ENCODE measurements at regions not wholly inside any gene's neighbourhood (a gene's known extent, or its start where the extent isn't known, plus 50 kb on each side); places are given as distances from the start of the nearest gene placed in this dataset.

DNA sequence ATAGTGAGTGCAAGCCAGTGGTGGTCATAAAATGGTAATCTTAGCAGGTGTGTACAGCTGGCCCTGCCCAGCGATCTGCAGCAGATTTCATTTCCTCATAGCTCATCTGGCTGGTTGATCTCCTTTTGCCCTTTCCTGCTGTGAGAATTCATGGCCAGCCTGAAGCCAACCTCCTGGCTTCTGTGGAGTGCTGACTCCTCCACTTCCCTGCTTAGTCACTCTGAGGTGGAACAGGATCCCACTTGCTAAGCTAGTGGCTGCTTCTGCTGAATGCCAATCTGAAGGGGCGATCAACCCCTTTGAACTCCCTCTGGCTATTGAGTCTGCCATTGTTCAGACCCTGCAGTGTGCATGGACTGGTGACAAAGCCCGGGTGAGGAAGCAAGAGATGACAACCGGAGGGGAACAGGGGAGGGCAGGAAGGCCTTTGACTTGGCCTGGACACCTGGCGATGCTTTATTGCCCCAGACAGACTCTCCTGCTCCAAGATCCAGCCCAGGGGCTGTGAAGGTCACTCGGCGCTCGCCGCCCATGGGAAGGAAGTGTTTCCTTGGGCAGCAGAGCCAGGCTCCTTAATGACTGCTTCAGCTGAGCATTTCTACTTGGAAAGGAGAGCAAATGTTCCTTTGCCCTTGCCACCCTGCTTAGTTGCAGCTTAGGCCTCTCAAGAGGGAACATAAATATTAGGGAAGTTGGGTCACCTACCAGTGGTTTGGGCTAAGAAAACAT lies 341.1 kb downstream of the ZSWIM6 start:
- DNase-seq (no peak), ATAC-seq (peak; percentile 38 to 70)
- intact Hi-C loops (cut with DNase I) = no loop called here

DNA sequence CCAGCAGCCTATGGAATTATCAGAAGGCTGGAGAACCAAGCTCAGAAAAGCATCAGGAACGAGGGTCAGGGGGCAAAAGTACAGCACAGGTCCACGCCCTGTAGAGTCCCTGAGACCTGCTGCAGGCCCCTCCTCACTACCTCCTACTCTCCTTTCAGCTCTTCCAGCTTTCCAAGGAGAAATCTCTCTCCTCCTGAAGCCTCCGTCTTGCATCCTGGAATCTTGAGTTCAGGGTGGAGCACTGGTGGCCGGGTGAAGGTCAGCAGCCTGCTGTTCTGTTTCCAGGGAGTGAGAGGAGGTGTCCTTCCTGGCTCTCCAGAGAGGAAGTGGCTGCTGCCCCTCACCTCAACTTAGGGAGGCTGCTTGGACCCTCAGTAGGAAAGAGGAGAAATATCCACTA lies 342.3 kb downstream of the ZSWIM6 start:
- intact Hi-C loops (cut with DNase I) = no loop called here
- DNase-seq = no peak
- no peak for ATAC-seq

GRCh38 chr5:61675015-61675692 lies 343.1 kb downstream of the ZSWIM6 start:
- intact Hi-C loops (cut with DNase I) = no loop called here
- no peak for ATAC-seq

DNA sequence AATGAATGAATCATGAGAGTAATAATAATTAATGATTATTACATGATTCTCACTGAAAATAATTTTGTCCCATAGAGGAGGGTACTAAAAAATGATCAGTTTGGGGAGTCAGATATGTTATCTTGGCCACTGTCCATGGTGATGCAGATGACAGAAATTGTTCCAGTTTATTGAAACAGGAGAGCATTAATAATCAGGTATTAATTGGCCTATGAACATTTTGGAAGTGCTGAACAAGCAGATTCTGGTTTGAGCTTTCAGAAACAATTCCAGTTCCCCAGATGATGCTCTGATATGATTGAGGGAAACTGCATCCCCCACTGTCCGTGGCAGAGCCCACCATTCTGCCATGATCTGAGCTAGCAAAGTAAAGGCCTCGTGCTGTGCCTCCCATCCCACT lies 345.2 kb downstream of the ZSWIM6 start:
- intact Hi-C loops (cut with DNase I) = no loop called here
- DNase-seq (no peak), ATAC-seq (no peak)

More at GRCh38 chr5:61675015-61675692, 343.1 kb downstream of the ZSWIM6 start:
- DNase-seq = no peak

DNA sequence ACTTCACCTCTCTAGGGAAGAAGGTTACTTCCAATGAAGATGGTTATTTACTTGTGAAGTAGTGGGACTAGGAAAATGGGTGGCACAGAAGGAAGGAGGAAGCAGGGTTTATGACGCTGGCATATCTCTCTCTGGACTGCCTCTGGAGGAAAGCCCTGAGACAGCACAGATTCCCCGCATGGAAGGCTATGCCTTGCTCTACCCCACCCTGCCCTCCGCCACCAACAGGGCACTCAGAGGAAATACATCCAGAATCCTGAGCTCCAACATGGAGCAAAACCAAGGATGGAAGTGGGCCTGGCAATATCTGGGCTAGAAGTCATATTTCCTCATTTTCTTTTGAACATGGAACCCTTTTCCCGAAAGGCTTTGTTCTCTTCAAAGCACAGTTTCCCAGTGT lies 346.9 kb downstream of the ZSWIM6 start:
- ATAC-seq (no peak), DNase-seq (no peak)
- intact Hi-C loops (cut with DNase I) = no loop called here

DNA sequence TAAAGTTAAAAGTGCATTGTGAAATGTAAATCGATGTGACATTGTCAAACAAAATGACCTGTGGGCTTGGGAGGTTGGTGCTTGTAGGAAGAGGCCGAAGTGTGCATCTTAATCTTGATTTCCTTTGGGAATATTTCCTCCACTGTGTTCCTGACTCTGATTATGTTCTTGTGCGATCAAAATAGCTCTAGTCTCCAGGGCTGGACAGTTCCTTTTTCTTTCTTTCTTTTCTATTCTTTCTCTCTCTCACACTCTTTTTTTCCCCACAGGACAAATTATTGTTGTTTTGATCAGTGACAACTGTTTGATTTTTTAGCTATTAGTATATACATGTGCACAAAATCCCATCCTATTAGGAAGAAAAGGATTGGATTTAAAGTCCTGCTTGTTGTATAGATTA lies 347.5 kb downstream of the ZSWIM6 start:
- ATAC-seq (no peak), DNase-seq (no peak)
- intact Hi-C loops (cut with DNase I) = no loop called here

DNA sequence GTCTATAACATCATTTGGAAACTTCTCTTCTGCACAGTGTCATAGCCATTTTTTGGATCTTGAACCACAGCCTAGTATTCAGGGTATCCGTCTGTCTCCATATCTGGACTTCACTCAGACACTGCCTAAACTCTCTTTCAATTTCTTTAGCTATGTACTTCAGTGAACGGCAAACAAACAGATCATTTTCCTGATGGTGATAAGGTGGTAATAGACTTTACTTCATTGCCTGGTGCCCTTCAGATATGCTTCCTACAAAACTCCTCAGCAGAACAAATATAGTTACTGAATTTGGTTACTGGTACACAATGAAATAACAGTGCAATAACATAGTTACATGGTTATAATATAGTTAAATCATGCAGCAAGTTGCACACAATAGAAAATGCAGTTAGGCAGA lies 348.2 kb downstream of the ZSWIM6 start:
- intact Hi-C loops (cut with DNase I) = no loop called here
- ATAC-seq (no peak), DNase-seq (no peak)

DNA sequence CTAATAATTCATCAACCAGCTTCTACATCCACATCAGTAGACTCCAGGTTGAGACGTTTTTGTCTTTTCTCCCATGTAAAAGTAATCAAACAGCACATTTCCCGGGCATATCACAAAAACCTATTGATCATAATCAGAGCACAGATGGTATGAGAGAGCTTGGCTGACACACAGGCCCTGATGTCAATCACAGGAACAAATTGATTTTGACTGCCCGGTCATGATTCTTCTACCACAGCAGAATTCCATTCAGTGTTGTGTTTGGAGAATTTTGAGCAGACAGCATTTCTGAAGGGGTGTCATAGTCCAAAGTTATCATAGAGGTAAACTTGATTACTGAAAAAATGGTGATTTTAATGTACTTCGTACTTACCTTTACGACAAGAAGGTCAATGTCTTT lies 351.1 kb downstream of the ZSWIM6 start:
- DNase-seq = no peak
- intact Hi-C loops (cut with DNase I) = no loop called here
- no peak for ATAC-seq

GRCh38 chr5:61683926-61684325 lies 351.9 kb downstream of the ZSWIM6 start:
- intact Hi-C loops (cut with DNase I) = no loop called here
- DNase-seq = no peak
- ATAC-seq = no peak

GRCh38 chr5:61686491-61687257 lies 354.6 kb downstream of the ZSWIM6 start:
- no peak for DNase-seq
- ATAC-seq = no peak
- intact Hi-C loops (cut with DNase I) = no loop called here

GRCh38 chr5:61687371-61687770 lies 355.3 kb downstream of the ZSWIM6 start:
- intact Hi-C loops (cut with DNase I) = no loop called here
- DNase-seq (no peak), ATAC-seq (peak in 1 of 2 donors; percentile 47)

GRCh38 chr5:61689153-61689846 lies 357.2 kb downstream of the ZSWIM6 start:
- intact Hi-C loops (cut with DNase I) = no loop called here
- DNase-seq = no peak
- ATAC-seq = no peak

DNA sequence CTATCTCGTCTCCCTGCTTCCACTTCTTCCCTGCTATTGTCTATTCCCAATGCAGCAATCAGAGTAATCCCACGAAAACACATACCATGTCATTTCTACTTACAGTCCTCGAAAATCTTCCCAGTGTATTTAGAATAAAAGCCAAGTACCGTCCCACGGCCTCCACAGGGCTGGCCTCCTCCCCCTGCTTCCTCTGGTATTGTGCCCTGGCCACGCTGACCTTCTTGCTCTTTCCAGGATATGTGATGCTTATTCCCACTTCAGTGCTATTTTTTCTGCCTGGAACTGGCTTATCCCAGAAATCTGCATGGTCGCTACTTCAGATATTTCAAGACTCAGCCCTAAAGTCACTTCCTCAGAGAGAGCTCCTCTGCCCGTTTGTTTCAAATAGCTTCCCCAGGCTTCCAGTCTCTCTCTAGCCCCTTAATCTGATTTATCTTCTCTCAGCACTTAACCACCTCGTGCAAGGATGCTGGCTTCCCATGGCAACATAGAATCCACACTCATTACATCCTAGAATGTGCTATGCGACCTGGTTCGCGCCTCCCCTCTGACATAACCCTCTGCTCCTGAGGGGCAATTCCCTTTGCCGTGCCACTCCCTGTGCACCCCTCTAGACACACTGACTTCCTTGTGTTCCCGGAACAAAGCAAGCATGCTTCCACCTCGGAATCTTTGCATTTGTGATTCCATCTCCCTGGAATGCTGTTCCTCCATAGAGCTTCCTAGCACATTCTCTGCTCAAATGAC lies 365.9 kb downstream of the ZSWIM6 start:
- intact Hi-C loops (cut with DNase I) = no loop called here
- DNase-seq = no peak
- ATAC-seq = no peak

DNA sequence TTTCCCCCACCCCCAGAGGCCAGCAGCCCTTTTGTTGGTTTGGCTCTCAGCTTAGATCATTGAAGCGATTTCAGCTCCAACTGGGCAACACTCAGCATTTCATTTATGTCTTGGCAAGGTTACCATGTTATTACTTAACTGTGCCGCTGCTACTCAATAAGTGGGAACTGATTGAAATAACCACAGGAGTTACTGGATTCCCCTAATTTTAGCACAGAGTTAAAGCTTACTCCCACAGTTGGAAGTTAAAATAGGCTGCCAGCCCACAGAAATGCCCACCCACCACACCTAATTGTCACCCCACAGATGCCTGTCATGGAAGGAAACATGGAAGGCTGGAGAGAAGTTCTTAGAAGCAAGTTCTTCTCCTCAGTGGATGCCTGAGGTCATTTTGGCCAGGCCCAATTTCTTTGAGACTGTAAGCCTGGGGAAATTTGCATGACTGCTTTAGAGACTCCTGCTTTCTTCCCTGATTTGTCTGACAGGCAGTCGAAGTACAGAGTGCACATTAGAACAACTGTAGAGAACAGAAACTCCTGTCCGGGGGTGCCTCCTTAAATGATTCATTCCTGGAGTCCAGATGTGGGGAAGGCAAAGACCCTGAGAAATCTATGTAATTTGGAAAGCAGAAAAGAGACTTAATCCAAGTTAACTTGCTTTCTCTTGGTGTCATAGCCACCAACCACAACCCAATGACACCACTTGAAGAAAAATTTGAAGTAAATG lies 370.0 kb downstream of the ZSWIM6 start:
- DNase-seq (no peak), ATAC-seq (peak in 1 of 2 donors; percentile 55)
- intact Hi-C loops (cut with DNase I) = no loop called here

- DNase-seq (no peak), ATAC-seq (no peak)
- intact Hi-C loops (cut with DNase I) = no loop called here
Observed at GRCh38 chr5:61702784-61703183, 370.7 kb downstream of the ZSWIM6 start.

GRCh38 chr5:61704289-61704688 lies 372.2 kb downstream of the ZSWIM6 start:
- no peak for DNase-seq
- intact Hi-C loops (cut with DNase I) = no loop called here
- no peak for ATAC-seq

DNA sequence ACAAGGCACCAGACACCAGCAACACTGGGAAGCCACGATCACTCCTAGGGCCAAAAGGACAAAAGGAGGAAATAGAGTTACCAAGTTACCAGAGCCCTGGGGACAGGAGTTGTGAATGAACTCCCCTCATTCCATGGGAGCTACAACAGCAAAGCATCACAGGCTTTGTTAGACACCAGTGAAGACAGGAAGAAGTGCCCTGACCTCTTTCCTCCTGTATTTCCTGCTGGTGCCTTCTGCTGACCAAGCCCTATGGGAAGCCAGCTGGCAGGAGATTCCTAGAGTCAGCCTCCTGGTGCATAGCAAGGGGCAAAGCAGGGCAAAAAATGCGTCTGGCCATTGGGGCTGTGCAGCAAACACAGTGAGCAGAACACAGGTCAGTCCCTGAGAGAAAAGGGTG lies 374.7 kb downstream of the ZSWIM6 start:
- intact Hi-C loops (cut with DNase I) = no loop called here
- ATAC-seq (peak in 1 of 2 donors; percentile 5), DNase-seq (no peak)

DNA sequence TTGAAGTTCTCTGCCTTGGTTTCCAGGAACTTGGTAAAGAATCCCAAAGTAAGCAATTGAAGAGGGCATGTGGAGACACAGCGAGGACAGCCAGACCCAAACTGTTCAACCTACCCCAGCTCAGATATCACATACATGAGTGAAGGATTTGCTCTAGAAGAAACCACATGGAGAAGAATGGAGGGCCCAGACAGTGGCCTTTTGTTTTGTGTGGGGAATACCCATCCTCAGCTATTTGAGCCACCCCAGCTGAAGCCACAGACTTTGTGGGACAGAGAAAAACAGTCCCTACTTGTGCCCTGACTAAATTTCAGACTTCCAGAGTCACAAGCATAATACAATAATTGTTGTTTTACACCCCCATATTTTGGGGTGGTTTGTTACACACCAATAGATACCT lies 387.1 kb downstream of the ZSWIM6 start:
- ATAC-seq = no peak
- intact Hi-C loops (cut with DNase I) = no loop called here

More for the DNA sequence above, 387.1 kb downstream of the ZSWIM6 start:
- no peak for DNase-seq

All from left cardiac atrium (tissue), 4 donors.